SU-DHL-6 (cell line): ENCODE measurements at regions not wholly inside any gene's neighbourhood (a gene's known extent, or its start where the extent isn't known, plus 50 kb on each side); places are given as distances from the start of the nearest gene placed in this dataset.

Experiments
- H2AFZ ChIP-seq: fragments of 200-600 bp; sonication (generic); 2 replicates; pipeline ENCODE4 v1.6.1; 2014; ENCODE audit warnings: low read depth, mild to moderate bottlenecking, moderate library complexity, mixed read lengths, antibody characterized with exemption, low read length; ENCODE audit not compliant: severe bottlenecking
- H3F3A ChIP-seq: fragments of 200-600 bp; shearing (Covaris generic); 2 replicates; pipeline ENCODE4 v1.6.0; 2016; ENCODE audit warnings: antibody characterized with exemption, mild to moderate bottlenecking; ENCODE audit not compliant: insufficient read depth
- H3K27ac ChIP-seq: fragments of 200-600 bp; sonication (generic); 2 replicates; pipeline ENCODE4 v1.5.1; 2016; ENCODE audit warnings: low read depth, mild to moderate bottlenecking, low read length, moderate library complexity, mixed read lengths
- H3K27me3 ChIP-seq: fragments of 200-600 bp; sonication (generic), shearing (Covaris generic); 2 replicates; pipeline ENCODE4 v1.6.0; 2014; ENCODE audit warnings: mild to moderate bottlenecking, low read length
- H3K36me3 ChIP-seq: fragments of 200-600 bp; sonication (generic); 2 replicates; pipeline ENCODE4 v1.6.1; 2014; ENCODE audit warnings: mild to moderate bottlenecking, low read length, mixed read lengths
- H3K4me2 ChIP-seq: fragments of 300-600, 200-600 bp; shearing (Covaris generic), sonication (generic); 2 replicates; pipeline ENCODE4 v1.6.0; 2014; ENCODE audit warnings: low read length, low read depth, mild to moderate bottlenecking; ENCODE audit not compliant: poor library complexity, severe bottlenecking
- H3K4me3 ChIP-seq: fragments of 200-600 bp; sonication (generic); 2 replicates; pipeline ENCODE4 v1.5.1; 2014; ENCODE audit warnings: antibody characterized with exemption, low read length, mild to moderate bottlenecking, mixed read lengths; ENCODE audit not compliant: insufficient read depth, poor library complexity, severe bottlenecking
- H3K79me2 ChIP-seq: fragments of 200-600 bp; sonication (generic); 2 replicates; pipeline ENCODE4 v1.6.1; 2014; ENCODE audit warnings: mild to moderate bottlenecking, low read length, moderate library complexity; ENCODE audit not compliant: insufficient read depth
- H3K9ac ChIP-seq: fragments of 200-600 bp; sonication (generic); 2 replicates; pipeline ENCODE4 v1.7.0; 2014; ENCODE audit warnings: mild to moderate bottlenecking, low read length
- H3K9me2 ChIP-seq: fragments of 200-600 bp; sonication (generic); replicated peaks from 2 replicates; pipeline ENCODE4 v1.6.1; 2014; ENCODE audit warnings: low read length; ENCODE audit not compliant: insufficient read depth
- H3K9me3 ChIP-seq: fragments of 200-600 bp; sonication (generic); 2 replicates; pipeline ENCODE4 v1.6.1; 2014; ENCODE audit warnings: low read length, mixed read lengths; ENCODE audit not compliant: insufficient read depth
- H4K20me1 ChIP-seq: fragments of 200-600 bp; sonication (generic); 2 replicates; pipeline ENCODE4 v1.6.1; 2014; ENCODE audit warnings: low read depth, mild to moderate bottlenecking, antibody characterized with exemption, low read length, moderate library complexity, mixed read lengths
- EZH2phosphoT487 ChIP-seq: fragments of 200-600 bp; sonication (generic), shearing (Covaris generic); conservative IDR thresholded peaks from 2 replicates; pipeline ENCODE4 v1.6.1; 2018; ENCODE audit warnings: mild to moderate bottlenecking, antibody characterized with exemption, low read length, moderate library complexity, mixed read lengths
- TF ChIP-seq, protein P1 (sequence below): fragments of 200-600 bp; sonication (generic); IDR thresholded peaks from one replicate; pipeline ENCODE4 v1.5.1; 2017; ENCODE audit warnings: antibody characterized with exemption, mild to moderate bottlenecking, low read length, moderate library complexity; ENCODE audit not compliant: insufficient read depth, poor library complexity, severe bottlenecking

DNA sequence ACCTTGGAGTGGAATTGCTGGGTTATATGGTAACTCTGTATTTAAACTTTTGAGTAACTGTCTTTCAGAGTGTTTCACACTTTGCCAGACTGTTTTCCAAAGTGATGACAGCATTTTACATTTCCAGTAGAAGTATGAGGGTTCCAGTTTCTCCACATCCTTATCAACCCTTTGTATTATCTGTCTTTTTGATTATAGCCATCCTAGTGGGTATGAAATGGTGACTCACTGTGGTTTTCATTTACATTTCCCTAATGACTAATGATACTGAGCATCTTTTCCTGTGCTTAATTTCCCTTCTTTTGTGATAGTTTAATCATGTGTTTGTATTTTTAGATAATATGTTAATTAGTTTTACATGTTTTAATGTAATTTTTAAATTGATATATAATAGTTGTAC is 138.1 kb upstream of the DAZL start:
- no peaks in the 10 kb centered on the region for H4K20me1 ChIP-seq
- H3F3A ChIP-seq, result no peaks in the 10 kb centered on the region
- no peaks in the 10 kb centered on the region for H3K79me2 ChIP-seq
- H3K9me3 ChIP-seq, result no peaks in the 10 kb centered on the region
- H3K9ac ChIP-seq, result no peak overlapping the region
- no peak overlapping the region for H3K4me3 ChIP-seq
- TF ChIP-seq, protein P1, sequence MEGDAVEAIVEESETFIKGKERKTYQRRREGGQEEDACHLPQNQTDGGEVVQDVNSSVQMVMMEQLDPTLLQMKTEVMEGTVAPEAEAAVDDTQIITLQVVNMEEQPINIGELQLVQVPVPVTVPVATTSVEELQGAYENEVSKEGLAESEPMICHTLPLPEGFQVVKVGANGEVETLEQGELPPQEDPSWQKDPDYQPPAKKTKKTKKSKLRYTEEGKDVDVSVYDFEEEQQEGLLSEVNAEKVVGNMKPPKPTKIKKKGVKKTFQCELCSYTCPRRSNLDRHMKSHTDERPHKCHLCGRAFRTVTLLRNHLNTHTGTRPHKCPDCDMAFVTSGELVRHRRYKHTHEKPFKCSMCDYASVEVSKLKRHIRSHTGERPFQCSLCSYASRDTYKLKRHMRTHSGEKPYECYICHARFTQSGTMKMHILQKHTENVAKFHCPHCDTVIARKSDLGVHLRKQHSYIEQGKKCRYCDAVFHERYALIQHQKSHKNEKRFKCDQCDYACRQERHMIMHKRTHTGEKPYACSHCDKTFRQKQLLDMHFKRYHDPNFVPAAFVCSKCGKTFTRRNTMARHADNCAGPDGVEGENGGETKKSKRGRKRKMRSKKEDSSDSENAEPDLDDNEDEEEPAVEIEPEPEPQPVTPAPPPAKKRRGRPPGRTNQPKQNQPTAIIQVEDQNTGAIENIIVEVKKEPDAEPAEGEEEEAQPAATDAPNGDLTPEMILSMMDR, result no peak
- no peak for TF ChIP-seq EZH2phosphoT487
- no peak overlapping the region for H3K4me2 ChIP-seq
- H3K27ac ChIP-seq, result no peak overlapping the region
- no peaks in the 10 kb centered on the region for H3K27me3 ChIP-seq
- no peaks in the 10 kb centered on the region for H3K9me2 ChIP-seq
- H2AFZ ChIP-seq, result no peak overlapping the region
- peaks cover 2% of the 10 kb centered on the region; the same call in 1 of the 2 replicates for H3K36me3 ChIP-seq

DNA sequence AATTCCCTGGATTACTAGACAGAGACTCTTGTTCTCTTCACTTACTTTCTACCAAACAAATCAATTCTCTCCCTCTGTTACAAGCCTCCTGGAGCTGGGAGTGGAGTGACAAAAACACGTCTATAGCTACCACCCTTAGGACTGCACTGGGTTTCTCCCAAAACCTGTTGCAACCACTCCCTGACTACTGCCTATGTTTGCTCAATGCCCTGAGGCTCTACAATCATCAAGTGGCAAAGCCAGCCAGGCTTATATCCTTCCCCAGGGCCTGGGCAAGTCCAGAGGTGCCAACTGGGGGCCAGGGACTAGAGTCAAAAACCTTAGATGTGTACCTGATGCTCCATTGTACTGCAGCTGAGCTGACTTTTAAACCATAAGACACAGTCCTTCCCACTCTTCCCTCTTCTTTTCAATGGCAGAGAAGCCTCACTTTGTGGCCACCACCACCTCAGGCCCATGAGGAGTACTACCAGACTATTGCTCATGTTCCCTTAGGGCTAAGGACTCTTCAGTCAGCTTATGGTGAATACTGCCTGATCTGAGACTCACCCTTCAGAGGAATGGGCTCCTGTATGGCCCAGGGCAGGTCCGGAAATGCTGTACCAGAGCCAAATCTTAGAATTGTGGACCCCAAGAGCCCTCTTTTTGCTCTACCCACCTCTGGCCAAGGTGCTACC is 125.4 kb upstream of the PLCL2 start:
- Histone ChIP-seq H2AFZ (no peak overlapping the region), H3K9me3 (no peaks in the 10 kb centered on the region)

DNA sequence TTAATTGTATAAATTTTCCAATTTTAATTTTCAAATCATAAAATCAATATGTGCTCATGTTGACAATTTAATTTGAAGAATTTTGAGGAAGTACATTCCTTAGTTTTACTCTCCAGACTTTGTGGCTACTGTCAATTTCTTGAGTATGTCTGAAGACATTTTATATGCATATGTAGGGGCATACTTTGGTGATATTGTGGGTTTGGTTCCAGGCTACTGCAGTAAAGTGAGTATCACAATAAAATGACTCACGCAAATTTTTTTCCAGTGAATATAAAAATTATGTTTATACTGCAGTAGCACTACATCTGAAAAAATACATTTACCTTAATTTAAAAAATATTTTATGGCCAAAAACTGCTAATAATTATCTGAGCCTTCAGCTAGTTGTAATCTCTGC is 123.2 kb upstream of the PLCL2 start:
- no peak overlapping the region for H3K27ac ChIP-seq
- no peaks in the 10 kb centered on the region for H3K79me2 ChIP-seq
- no peaks in the 10 kb centered on the region for H4K20me1 ChIP-seq
- H3F3A ChIP-seq, result no peaks in the 10 kb centered on the region
- no peak overlapping the region for H2AFZ ChIP-seq
- no peak for TF ChIP-seq EZH2phosphoT487
- TF ChIP-seq, protein P1, result no peak
- no peak overlapping the region for H3K4me3 ChIP-seq
- H3K36me3 ChIP-seq, result no peaks in the 10 kb centered on the region
- no peaks in the 10 kb centered on the region for H3K27me3 ChIP-seq
- H3K9ac ChIP-seq, result no peak overlapping the region
- no peaks in the 10 kb centered on the region; the same call in 1 of the 2 replicates for H3K9me2 ChIP-seq
- no peaks in the 10 kb centered on the region for H3K9me3 ChIP-seq
- no peak overlapping the region for H3K4me2 ChIP-seq

More for the DNA sequence above, 125.4 kb upstream of the PLCL2 start:
- TF ChIP-seq, protein P1, result no peak
- no peak for TF ChIP-seq EZH2phosphoT487
- Histone ChIP-seq H3K27me3 (no peaks in the 10 kb centered on the region), H3K9ac (no peak overlapping the region), H3K79me2 (no peaks in the 10 kb centered on the region), H3K27ac (no peak overlapping the region), H3K36me3 (no peaks in the 10 kb centered on the region), H4K20me1 (no peaks in the 10 kb centered on the region), H3K9me2 (no peaks in the 10 kb centered on the region; the same call in 1 of the 2 replicates), H3K4me3 (no peak overlapping the region), H3K4me2 (no peak overlapping the region), H3F3A (no peaks in the 10 kb centered on the region)
